ENCODE measurements at regions not wholly inside any gene's neighbourhood (a gene's known extent, or its start where the extent isn't known, plus 50 kb on each side); places are given as distances from the start of the nearest gene placed in this dataset.
"Not testable (repeated sequence)": the region's sequence is repeated elsewhere in the genome, so short reads cannot be mapped to it uniquely, and the experiment has no call there.

DNA sequence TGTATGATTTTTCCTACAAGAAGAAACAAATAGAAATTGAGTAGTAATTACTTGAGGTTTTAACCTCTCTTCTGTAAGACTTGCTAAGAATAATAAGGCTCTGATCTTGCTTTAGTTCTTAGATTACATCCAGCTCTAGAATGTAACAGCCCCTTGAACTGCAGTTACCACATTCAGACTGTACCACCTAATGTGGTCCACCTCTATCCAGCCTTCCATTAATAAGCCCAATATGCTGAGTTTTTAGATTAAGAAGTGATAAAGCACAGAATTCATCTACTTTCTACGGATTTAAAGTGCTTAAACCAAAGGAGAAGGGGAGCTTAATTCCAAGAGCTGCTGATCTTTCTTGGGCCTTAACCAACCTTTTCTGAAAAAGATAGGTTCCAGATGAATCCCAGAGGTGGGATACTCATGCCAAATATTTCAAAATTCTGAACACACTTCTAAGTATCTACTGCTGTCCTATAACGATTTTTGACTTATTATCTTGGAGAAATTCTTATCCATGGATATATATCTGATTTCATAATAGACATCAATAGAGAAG is 131.5 kb downstream of the ZNF608 start:
- DNase-seq = no peak

DNA sequence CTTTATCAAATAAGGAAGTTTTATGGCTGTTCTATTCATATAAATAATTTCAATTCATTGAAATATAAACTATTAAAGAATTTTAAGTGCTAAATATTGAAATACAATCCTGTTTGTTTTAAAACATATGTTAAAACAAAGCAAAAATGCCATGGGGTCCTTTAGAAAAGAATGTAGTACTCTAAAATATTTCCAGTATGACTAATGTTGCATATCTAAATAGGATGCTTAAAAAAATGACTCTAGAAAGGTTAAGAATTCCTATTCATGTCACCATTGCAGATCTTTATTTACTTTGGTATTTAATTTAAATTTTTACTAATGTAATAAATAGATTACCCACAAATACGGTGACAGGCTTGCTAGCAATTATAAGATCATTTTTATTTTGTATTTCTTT is 132.3 kb downstream of the ZNF608 start:
- peak; percentile 11 for DNase-seq

DNA sequence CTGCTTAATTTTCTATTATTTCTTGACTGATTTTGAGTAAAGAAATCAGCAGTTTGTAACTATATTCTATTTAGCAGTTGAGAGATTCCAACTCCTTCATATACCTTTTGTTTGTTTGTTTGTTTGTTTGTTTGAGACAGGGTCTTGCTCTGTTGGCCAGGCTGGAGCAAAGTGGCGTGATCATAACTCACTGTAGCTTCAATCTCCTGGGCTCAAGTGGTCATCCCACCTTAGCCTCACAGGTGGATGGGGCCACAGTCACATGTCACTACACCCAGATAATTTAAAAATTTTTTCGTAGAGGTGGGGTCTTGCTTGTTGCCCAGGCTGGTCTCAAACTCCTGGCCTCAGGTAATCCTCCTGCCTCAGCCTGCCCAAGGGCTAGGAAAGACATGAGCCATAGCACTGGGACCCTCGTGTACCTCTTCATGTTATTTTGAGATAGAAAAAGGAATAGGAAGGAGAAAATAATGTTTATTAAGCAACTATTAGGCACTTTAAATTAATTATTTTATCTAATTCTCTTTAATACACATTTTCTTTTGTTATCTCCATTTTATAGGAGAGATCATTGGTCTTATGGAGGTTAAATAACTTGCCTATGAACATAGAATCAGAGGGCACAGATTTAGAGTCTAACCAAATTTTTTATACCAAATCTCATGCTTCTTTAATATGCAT is 133.0 kb downstream of the ZNF608 start:
- no peak for DNase-seq

DNA sequence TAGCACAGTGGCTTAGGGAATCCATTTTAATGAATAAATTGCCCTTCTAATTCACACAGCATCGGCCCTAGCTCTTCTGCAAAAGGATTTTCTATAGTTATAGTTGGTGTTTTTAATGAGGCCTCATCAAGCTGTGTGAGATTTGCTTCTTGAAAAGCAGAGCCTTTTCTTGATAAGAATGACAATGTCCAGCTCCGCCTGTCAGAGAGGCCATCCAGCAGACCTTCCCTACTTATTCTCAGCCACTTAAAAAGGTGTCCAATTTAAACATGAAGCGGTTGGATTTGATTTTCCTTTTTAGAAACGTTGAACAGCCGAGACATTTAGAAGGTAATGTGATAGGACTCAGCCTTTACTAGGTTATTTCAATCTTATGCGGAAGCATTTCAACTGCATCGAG is 134.4 kb downstream of the ZNF608 start:
- no peak for DNase-seq

DNA sequence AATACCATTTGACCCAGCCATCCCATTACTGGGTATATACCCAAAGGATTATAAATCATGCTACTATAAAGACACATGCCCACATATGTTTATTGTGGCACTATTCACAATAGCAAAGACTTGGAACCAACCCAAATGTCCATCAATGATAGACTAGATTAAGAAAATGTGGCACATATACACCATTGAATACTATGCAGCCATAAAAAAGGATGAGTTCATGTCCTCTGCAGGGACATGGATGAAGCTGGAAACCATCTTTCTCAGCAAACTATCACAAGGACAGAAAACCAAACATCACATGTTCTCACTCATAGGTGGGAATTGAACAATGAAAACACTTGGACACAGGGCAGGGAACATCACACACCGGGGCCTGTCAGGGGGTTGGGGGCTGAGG is 135.2 kb downstream of the ZNF608 start:
- not testable (repeated sequence) for DNase-seq

DNA sequence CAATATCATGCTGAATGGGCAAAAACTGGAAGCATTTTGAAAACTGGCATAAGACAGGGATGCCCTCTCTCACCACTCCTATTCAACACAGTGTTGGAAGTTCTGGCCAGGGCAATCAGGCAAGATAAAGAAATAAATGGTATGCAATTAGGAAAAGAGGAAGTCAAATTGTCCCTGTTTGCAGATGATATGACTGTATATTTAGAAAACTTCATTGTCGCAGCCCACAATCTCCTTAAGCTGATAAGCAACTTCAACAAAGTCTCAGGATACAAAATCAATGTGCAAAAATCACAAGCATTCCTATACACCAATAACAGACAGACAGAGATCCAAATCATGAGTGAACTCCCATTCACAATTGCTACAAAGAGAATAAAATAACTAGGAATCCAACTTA is 136.8 kb downstream of the ZNF608 start:
- DNase-seq = not testable (repeated sequence)

DNA sequence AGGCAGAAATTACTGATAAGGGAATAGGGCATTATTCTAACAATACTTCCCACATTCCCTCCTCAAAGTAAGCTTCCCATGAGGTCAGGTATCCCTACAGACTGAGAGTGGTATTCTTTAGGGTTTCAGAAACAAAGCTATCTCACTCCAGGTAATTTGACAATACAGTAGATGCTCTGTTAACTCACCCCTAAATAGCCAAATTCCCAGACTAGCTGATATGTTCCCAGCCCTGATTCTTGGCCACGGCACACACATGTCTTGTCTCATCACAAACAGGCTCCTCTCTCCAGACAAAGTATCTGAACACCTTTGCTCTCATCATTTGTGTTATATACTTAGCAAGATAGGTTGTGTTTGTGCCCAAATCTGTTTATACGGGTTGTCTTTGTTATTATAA is 139.9 kb downstream of the ZNF608 start:
- DNase-seq = no peak

DNA sequence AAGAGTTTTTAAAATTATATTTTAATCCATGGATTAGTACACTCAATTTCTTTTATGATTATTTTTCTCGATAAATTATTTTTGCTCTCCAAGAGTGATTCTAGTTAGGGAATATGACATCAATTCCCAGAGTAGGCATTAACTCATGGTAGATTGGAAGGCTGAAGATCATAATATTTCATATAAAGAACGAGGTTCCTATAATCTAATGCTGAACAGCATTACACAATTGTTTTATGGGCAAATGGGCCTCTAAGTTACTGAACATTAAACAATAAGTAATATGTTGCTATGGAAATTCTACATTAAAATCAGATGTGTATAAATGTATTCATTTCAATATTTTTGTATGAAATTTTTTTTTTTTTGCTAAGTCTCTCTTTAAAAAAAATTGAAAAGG is 140.3 kb downstream of the ZNF608 start:
- no peak for DNase-seq

DNA sequence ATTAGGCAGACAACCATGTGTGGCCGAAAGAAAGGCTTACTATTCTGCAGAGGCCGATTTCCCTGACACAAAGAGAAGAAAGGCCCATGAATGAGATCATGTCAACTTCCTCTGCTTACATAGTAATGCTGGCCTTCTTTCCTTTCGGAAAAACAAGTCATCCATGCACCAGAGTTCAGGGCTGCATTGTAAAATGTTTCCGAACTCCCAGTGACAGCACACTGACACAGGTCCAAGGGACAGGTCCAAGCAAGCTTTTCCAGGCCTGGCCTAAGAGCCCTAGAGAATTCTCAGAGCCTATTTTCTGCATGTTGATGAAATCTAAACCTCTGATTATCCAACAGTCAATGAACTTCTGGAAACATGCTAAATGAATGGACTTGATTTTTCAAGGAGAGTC is 140.9 kb downstream of the ZNF608 start:
- DNase-seq = no peak

DNA sequence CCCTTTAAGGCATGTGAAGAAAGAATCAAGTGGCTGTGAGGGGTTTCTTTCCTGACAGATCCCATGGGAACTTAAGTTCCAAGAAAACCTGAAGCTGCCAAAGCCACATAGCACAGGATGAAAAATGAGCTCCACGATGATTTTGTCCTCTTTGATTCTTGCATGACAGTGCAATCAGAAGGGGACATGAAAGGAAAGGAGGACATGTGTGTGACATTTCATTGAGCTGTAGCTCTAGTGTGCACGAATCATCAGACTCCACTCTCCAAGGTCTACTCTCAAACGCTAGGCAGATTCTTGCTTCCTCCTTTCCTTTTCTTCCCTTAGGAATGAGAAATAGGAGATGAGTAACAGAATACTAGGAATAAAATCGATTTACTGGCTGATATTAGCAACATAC is 142.0 kb downstream of the ZNF608 start:
- no peak for DNase-seq

DNA sequence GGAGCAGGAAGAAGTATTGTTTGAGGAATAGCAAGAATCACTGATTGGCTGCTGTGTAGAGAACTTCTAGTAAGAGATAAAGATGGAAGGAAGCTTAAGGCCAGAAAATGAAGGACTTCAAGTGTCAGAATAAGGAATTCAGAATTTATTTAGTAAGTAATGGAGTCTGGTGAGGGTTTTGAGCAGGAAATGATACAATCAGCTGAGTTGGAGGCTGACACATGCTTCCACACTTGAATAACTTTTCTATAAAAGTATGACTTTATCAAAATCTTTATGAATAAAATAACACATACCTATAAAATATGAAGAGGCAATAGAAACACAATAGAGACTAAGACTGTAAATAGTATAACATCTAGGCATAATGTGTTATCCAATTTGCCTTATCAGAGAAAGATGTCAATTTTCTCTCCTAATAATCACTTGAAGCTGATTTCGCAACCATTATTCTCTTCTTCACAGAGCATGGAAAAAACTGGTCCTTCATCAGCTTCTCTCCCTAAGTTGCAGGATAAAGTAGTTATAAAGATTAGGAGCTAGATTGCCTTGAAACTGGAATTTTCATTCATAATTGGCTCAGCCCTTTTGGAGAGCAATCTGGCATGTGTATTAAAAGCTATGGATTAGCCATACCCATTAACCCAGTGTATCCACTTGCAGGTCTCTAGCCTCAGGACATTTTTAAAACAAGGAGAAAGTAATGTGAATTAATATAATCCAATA is 143.4 kb downstream of the ZNF608 start:
- DNase-seq = no peak

DNA sequence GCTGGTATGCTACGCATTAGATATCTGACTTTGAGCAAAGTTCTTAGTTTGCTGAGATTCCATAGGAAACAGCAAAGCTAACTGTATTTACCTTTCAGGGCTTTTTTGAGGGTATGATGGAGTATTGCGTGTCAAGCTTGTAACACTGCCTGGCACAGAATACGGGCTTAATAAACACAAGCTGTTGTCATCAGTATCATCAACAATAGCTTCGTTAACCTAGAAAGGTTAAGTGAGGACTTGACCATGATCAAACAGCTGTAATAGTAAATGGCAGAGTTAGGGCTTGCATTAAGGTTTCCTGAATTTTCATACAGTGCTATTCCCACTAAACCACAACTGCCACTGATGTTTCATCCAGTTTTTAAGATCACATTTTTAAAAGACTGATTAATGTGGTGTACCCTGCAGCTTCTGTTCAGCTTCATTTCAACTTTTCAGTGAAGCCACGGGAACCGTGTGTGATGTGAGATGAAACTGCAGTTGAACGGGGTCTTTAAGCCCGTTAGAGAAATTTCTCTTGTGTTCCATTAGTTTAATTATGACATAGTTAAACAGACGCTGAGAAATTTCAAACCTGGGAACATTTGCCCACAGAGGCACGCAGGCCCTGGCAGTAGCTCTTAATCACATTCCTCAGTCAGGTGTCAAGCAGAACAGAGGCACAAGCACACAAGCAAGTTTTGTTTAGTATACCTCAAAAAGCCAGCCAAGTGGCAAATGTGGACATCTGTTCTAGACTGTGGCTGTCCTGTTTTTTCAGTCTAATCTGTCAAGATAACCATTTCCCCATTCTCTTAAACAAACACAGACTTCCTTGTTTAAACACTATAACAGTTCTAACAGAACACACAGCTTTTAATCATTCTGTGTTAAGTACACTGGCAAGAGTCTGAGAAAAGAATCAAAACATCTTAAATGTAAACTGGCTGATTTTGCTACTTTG is 147.1 kb downstream of the ZNF608 start:
- DNase-seq = peak; percentile 17

DNA sequence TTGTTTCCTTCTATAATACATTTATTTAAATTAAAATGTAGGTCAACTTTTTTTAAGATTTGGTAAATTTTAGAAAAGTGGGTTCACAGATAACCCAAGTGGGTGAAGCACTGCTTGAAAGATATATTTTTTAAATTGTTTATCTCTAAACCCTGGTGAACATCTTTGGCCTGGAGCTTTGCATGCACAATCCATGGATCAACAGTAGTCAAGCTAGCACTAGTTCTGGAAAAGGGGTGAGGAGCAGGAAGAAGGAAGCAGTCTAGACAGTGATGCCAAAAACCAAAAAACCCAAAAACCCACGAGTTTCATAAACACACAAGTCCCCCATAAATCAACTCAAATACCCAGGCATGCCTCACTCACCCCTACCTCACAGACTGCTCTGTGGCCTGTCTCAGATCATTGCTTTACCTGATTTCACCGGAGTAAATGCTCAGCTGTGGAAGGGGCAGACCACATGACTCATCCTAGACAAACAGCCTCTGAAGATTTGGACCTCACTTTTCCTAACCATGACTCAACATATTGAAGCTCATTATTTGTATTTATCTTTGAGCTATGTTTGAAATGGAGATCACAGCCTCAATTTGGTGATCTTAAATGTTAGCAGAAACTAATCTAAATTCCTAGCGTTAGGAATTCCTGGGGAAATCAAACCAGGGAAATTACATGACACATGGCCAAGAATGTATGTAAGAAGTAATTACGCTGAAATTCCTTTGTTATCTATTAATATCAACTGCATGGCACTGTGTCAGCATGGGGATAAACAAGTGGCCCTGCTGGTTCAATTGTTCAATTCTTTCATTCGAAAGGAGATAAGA is 149.6 kb downstream of the ZNF608 start:
- DNase-seq = peak; percentile 89

DNA sequence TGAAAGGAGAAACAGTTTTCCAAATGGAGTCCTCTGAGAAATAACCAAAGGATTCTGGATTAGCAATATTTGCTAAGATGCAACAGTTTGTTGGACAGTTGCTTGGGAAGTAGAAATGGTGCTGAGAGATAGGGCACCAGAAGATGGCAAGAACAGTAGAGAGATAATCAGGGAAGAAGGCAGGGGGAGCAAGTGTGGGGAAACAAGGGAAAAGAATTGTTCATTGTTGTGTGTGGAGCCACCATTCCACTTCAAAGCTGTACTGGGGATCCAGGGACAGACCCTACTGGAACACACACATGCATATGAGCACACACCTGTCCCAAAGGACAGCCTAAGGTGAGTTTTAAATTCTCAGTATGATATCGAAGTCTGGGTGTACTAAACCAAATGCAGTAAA is 152.5 kb downstream of the ZNF608 start:
- no peak for DNase-seq

DNA sequence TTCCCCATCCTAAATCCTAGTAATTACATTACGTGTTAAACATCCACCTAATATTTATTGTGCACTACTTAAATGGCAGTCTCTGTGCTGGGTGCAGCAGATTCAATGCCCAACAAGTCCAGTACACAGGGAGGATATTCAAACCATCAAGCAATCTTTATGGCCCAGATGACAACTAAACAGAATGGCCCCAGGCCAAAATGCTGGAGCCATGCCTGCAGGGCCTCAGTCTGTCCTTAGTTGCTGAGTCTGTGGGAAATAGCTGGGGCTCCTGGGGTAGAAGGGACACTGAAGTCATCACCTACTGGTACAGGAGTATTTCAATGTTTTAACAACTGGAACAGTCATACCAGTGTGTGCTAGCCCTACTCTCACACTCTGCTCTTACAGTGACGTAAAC is 153.5 kb downstream of the ZNF608 start:
- no peak for DNase-seq

DNA sequence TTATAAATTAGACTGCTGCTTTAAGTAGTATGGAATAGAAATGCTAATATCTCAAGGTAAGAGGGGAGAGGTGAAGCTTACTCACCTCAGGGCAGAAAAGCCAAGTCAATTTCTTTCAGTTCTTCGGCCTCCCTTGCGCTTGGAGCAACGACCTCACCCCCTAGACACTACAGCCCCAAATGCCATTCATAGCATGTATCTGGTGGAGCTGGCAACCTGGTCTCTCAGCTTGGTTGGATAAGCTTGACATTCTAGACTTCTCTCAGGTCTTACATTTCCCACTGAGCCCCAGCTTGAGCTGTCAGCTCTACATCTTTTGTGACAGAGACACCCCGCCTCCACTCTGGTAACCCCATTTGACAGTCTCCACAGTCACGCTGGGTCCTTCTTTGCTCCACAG is 154.9 kb downstream of the ZNF608 start:
- no peak for DNase-seq

DNA sequence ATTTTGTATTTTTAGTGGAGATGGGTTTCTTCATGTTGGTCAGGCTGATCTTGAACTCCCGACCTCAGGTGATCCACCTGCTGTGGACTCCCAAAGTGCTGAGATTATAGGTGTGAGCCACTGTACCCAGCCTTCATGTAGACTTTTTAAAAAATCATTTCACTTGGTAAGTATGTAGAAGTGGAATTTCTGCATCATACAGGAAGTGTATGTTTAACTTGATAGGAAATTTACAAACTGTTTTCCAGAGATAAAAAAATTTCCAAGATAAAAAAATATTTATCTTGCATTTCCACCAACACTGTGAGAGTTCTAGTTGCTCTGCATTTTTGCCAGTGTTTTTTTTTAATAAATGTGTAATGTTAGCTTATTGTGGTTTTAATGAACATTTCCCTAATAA is 155.8 kb downstream of the ZNF608 start:
- no peak for DNase-seq

DNA sequence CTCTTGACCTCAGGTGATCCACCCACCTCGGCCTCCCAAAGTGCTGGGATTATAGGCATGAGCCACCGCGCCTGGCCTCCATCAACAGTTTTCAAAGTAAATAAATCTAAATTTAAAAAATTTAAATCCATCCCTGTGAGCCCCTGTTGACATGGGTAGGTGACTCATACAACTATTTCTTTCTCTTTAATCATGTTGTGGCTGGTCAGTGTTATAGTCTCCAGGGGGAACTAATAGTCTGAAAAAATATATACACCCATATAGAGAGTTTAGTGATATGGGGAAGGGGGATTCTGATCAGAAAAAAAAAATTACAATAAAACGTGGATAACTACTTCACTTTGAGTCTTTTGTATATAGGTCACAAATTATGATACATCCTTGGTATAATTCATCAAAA is 159.2 kb downstream of the ZNF608 start:
- no peak for DNase-seq

DNA sequence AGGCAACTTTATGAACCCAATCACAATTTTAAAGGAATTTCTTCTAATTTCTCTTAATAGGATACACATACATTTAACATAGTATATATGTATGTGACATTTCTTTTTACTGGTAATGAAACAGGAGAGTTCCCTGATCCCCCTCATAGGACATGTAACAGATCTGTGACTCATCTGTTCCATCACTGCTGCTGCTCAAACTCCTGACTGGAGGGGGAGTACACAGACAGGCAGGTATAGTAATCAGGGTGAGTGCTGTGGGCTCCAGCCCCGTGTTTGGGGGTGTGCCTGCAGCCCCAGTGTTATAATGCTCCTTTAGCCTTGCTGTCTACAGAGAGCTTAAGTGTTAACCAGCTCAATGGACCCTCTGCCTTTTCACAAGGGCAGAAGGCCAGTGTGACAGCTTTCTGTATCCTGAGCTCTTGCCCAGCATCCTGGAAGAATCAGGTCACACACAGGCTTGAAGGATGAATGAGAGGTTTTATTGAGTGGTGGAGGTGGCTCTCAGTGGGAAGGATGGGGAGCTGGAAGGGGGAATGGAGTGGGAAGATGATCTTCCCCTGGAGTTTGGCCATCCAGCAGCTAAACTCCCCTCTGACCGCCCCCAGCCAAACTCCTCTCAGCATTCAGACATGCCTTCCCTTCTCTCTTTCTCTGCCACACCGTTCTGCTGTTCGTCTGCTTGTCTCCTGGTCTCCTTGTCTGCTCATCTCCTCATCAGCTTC is 161.3 kb downstream of the ZNF608 start:
- DNase-seq = peak; percentile 10

DNA sequence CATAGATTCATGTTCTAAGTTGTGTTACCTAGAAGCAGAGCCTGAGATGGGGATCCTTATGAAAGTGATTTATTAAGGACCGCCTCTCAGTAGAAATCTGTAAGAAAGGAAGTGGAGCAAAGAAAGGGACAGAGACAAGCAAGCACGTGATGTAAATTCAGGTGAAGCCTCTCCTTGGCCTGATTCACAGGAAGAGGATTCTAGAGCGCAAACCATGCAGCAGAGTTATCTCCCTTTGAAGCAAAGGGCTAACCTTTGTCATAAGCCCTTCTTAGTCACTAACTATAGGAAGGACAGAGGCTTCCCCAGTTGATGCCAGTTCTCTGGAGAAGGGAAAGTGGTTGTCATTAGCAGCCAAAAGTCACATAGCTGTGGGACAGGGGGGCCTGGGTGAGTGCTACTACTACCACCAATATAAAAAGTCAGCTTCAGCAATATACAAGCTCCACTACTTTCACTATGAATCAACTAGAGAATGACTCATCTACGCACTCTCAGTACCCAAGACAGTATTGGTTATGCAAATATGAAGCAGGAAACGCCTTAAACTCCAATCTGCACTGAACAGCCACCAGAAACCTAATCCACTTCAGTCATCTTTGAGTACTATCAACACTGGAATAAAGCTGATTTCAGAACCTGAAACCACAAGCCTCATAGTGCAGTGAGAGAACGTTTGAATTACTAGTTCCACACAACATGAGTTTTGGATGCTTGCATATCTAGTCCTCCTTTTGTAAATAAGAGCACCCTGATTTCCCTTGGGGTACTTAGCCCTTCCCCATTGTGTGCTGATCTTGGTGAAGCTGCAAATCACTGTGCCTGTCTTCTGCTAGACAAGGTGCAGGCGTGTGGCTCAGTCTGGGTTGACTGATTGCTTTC is 162.7 kb downstream of the ZNF608 start:
- DNase-seq = peak; percentile 90

DNA sequence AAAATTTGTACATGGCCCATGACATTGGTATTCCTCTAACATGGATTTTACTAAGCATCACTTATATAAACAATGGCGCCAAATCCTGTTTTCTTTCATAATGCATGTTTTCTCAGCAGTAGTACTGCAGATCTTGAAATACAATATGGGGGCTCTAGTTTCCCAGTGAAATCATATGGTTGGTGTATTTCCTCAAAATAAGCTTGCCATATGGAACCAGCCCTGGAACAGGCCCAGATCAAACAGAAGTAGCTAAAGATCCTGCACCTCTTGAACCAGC is 163.9 kb downstream of the ZNF608 start:
- no peak for DNase-seq

Measured in fibroblast of skin of right quadriceps (primary cell).